ENCODE measurements at regions not wholly inside any gene's neighbourhood (a gene's known extent, or its start where the extent isn't known, plus 50 kb on each side); places are given as distances from the start of the nearest gene placed in this dataset.
A peak's percentile ranks its signal among the peaks of the same experiment; 100 is the strongest.

- DNase-seq (ENCODE audit: low read depth), result no peak
Measured at GRCh38 chr4:187415231-187415630, 580.3 kb upstream of the ZFP42 start.

- peak; percentile 27 for DNase-seq (ENCODE audit: low read depth)
Measured at GRCh38 chr4:187416216-187416615, 579.4 kb upstream of the ZFP42 start.

GRCh38 chr4:187417721-187418120 is 577.9 kb upstream of the ZFP42 start:
- DNase-seq (ENCODE audit: low read depth), result no peak

GRCh38 chr4:187422655-187423054 is 572.9 kb upstream of the ZFP42 start:
- DNase-seq (ENCODE audit: low read depth), result no peak

GRCh38 chr4:187424636-187425035 is 570.9 kb upstream of the ZFP42 start:
- no peak for DNase-seq (ENCODE audit: low read depth)

- no peak for DNase-seq (ENCODE audit: low read depth)
Measured at GRCh38 chr4:187426511-187426910, 569.1 kb upstream of the ZFP42 start.

GRCh38 chr4:187432310-187432709 is 563.3 kb upstream of the ZFP42 start:
- no peak for DNase-seq (ENCODE audit: low read depth)

GRCh38 chr4:187433141-187433540 is 562.4 kb upstream of the ZFP42 start:
- DNase-seq (ENCODE audit: low read depth), result no peak

- DNase-seq (ENCODE audit: low read depth), result no peak
Measured at GRCh38 chr4:187436251-187436650, 559.3 kb upstream of the ZFP42 start.

- no peak for DNase-seq (ENCODE audit: low read depth)
Measured at GRCh38 chr4:187444061-187444460, 551.5 kb upstream of the ZFP42 start.

GRCh38 chr4:187449702-187450101 is 545.9 kb upstream of the ZFP42 start:
- DNase-seq (ENCODE audit: low read depth), result no peak

- no peak for DNase-seq (ENCODE audit: low read depth)
Measured at GRCh38 chr4:187451776-187452175, 543.8 kb upstream of the ZFP42 start.

GRCh38 chr4:187460016-187460415 is 535.6 kb upstream of the ZFP42 start:
- DNase-seq (ENCODE audit: low read depth), result no peak

- no peak for DNase-seq (ENCODE audit: low read depth)
Measured at GRCh38 chr4:187464573-187464972, 531.0 kb upstream of the ZFP42 start.

- DNase-seq (ENCODE audit: low read depth), result no peak
Measured at GRCh38 chr4:187467224-187467623, 528.3 kb upstream of the ZFP42 start.

GRCh38 chr4:187469627-187470026 is 525.9 kb upstream of the ZFP42 start:
- no peak for DNase-seq (ENCODE audit: low read depth)

GRCh38 chr4:187470061-187470460 is 525.5 kb upstream of the ZFP42 start:
- no peak for DNase-seq (ENCODE audit: low read depth)

GRCh38 chr4:187474238-187474637 is 521.3 kb upstream of the ZFP42 start:
- DNase-seq (ENCODE audit: low read depth), result no peak

- no peak for DNase-seq (ENCODE audit: low read depth)
Measured at GRCh38 chr4:187475901-187476300, 519.7 kb upstream of the ZFP42 start.

GRCh38 chr4:187477224-187477623 is 518.3 kb upstream of the ZFP42 start:
- no peak for DNase-seq (ENCODE audit: low read depth)

- peak; percentile 68 for DNase-seq (ENCODE audit: low read depth)
Measured at GRCh38 chr4:187478292-187479140, 517.1 kb upstream of the ZFP42 start.

GRCh38 chr4:187479511-187479910 is 516.1 kb upstream of the ZFP42 start:
- DNase-seq (ENCODE audit: low read depth), result no peak

GRCh38 chr4:187480146-187481145 is 515.1 kb upstream of the ZFP42 start:
- DNase-seq (ENCODE audit: low read depth), result peak; percentile 42

Data from amniotic epithelial cell (primary cell).